ENCODE measurements at regions not wholly inside any gene's neighbourhood (a gene's known extent, or its start where the extent isn't known, plus 50 kb on each side); places are given as distances from the start of the nearest gene placed in this dataset.
"Not testable (repeated sequence)": the region's sequence is repeated elsewhere in the genome, so short reads cannot be mapped to it uniquely, and the experiment has no call there.

GRCh38 chr5:145433077-145433476 is 402.1 kb downstream of the PRELID2 start:
- no peak for TF ChIP-seq CTCF (IDR thresholded peaks at IDR 0.05; ENCODE audit: low read depth, low read length)
- DNase-seq (ENCODE audit: extremely low read depth, low read depth), result no peak

- TF ChIP-seq CTCF (IDR thresholded peaks at IDR 0.05; ENCODE audit: low read depth, low read length), result no peak
- no peak for DNase-seq (ENCODE audit: extremely low read depth, low read depth)
Measured at GRCh38 chr5:145429170-145429569, 406.0 kb downstream of the PRELID2 start.

- TF ChIP-seq CTCF (IDR thresholded peaks at IDR 0.05; ENCODE audit: low read depth, low read length), result no peak
- no peak for DNase-seq (ENCODE audit: extremely low read depth, low read depth)
Measured at GRCh38 chr5:145408048-145408341, 427.1 kb downstream of the PRELID2 start.

DNA sequence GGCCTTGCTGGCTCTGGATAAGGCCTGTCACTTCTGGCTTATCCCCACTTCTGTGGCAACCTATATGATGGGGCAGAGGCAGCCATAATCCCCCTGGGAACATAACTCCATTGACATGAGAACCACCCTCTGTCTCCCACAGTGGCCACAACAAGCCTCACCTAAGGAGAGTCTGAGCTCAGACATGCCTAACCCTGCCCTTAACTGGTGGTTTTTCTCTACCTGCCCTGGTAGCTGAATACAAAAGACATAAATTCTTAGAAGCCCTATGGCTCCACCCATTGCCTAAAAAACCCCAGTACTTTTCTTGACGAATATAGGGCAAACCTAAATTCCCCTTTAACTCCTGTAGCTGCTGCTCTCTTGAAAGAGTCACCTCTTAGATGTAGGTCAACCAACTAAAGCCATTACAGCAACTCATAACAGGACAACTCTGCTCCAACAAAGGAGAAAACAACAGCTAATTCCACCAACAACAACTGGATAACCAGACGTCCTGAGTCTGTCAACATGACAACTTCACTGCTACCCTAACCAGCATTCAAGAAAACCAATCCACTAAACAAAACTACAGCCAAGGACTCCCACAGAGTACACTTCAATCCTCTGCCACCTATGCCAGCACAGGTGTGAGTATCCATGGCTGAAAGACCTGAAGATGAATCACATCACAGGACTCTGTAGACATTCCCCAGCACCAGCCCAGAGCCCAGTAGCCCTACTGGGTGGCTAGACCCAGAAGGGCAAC is 427.7 kb downstream of the PRELID2 start:
- DNase-seq (ENCODE audit: extremely low read depth, low read depth), result no peak
- no peak for TF ChIP-seq CTCF (IDR thresholded peaks at IDR 0.05; ENCODE audit: low read depth, low read length)

- DNase-seq (ENCODE audit: extremely low read depth, low read depth), result no peak
- no peak for TF ChIP-seq CTCF (IDR thresholded peaks at IDR 0.05; ENCODE audit: low read depth, low read length)
Measured at GRCh38 chr5:145403992-145404391, 431.1 kb downstream of the PRELID2 start.

DNA sequence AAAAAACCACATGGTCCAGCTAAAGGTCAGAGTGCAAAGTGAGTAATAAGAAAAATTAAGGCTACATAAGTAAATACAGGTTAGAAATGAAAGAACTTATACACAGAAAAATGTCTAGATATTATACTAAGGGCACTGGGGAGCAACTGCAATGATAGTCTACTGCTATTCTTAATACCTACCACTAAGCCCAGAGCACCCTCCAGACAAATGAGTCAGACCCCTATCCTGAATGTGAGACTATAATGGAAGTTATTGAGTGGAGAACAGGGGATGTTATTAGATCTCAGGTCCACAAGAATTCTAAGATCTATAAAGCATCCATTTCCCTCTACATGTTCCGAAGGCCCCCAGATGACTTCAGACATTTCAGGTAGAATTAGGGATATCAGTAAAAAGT is 438.3 kb downstream of the PRELID2 start:
- DNase-seq (ENCODE audit: extremely low read depth, low read depth), result no peak
- TF ChIP-seq CTCF (IDR thresholded peaks at IDR 0.05; ENCODE audit: low read depth, low read length), result no peak

DNA sequence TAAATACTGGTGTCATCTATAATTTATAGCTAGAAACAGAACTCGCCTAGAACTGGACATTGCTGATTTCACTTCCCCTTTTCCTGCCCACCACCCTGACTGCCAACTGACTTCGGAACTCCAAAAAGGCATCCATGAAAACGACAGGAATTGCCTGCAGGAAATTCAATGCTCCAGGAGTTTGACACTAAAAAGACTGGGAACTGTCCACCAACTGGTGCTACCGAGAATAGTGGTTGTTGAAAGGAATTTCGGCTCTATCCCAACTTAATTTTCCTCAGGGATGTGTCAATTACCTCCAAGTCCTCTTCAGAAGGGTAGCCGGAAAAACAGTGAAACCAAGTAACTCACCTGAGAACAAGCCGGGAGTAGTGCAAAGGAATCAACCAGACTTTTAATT is 440.0 kb downstream of the PRELID2 start:
- DNase-seq (ENCODE audit: extremely low read depth, low read depth), result not testable (repeated sequence)

DNA sequence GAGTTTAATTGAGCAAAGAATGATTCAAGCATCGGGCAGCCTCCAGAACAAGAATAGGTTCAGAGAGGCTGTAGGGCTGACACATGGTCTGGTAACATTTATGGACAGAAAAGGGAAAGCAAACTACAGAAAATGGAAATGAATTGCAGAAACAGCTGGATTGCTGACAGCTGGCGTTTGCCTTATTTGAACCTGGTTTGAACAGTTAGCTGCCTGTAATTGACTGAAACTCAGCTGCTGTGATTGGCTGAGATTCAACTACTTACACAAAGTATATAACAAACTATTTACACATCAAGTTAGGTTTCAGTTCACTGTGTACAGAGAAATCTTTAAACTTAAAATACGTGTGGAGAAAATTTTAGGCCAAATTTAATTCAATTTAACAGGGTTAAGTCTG is 441.7 kb downstream of the PRELID2 start:
- no peak for DNase-seq (ENCODE audit: extremely low read depth, low read depth)
- no peak for TF ChIP-seq CTCF (IDR thresholded peaks at IDR 0.05; ENCODE audit: low read depth, low read length)

All from AG09319 (cell line).